Heart right ventricle (tissue), 16 donors: ENCODE measurements at regions not wholly inside any gene's neighbourhood (a gene's known extent, or its start where the extent isn't known, plus 50 kb on each side); places are given as distances from the start of the nearest gene placed in this dataset.

Experiments
- ATAC-seq, 8 donors: fragments of 200-7000 bp; cut with Tn5 transposase; one replicate each; pipeline ENCODE4 v1.9.1; 2020; ENCODE audit warnings: mild to moderate bottlenecking in 8 of 8, moderate library complexity in 8 of 8, moderate number of reproducible peaks in 1 of 8
- DNase-seq, 2 donors: peaks; one replicate each; pipeline ENCODE4 v3.0.0-alpha.2; 2020
- H3K27ac ChIP-seq, 10 donors: fragments of 200-600 bp; sonication (generic) in 2 of 10; one replicate each; pipeline versions ENCODE4 v1.5.0 to v1.8.0; 2020 to 2022; ENCODE audit warnings: mild to moderate bottlenecking in 3 of 10
- H3K27me3 ChIP-seq, 7 donors: fragments of 200-600 bp; one replicate each; pipeline ENCODE4 v1.8.0; 2021 to 2022; ENCODE audit warnings: mild to moderate bottlenecking in 2 of 7
- H3K36me3 ChIP-seq, 9 donors: fragments of 200-600 bp; sonication (generic) in 1 of 9; one replicate each; pipeline versions ENCODE4 v1.5.0 to v1.8.0; 2020 to 2022; ENCODE audit warnings: mild to moderate bottlenecking in 2 of 9
- H3K4me1 ChIP-seq, 9 donors: fragments of 200-600 bp; sonication (generic) in 1 of 9; one replicate each; pipeline versions ENCODE4 v1.5.0 to v1.8.0; 2020 to 2022; ENCODE audit warnings: mild to moderate bottlenecking in 4 of 9
- H3K4me3 ChIP-seq, 10 donors: fragments of 200-600 bp; sonication (generic) in 2 of 10; one replicate each; pipeline versions ENCODE4 v1.5.0 to v1.8.0; 2020 to 2022; ENCODE audit warnings: mild to moderate bottlenecking in 7 of 10, moderate library complexity in 2 of 10
- H3K9me3 ChIP-seq, 11 donors: fragments of 200-600 bp in 10 of 11; sonication (generic) in 2 of 11; one replicate each; pipeline versions ENCODE4 v1.5.0 to v1.8.0; 2013 to 2022; ENCODE audit warnings: mild to moderate bottlenecking in 2 of 11, control low read depth in 1 of 11, moderate library complexity in 1 of 11
- WGBS, 2 donors: extraction: QIAGEN DNeasy Blood & Tissue Kit; methylation state at CpG; one replicate each; pipeline ENCODE4 v1.1.7; 2013; ENCODE audit warnings: inconsistent platforms in 1 of 2; 5-methylcytosine and 5-hydroxymethylcytosine counted together
- intact Hi-C, 10 donors: fragments of 100-400 bp; cut with DNase I; formaldehyde crosslinking; loops; one replicate each; pipeline versions ENCODE4 v1.11.1 to v1.14.2; 2022
- TF ChIP-seq, protein P1 (sequence below), 9 donors: fragments of 200-600 bp; sonication (generic) in 2 of 9; IDR thresholded peaks; one replicate each; pipeline versions ENCODE4 v1.5.0 to v1.8.0; 2021 to 2022; ENCODE audit warnings: antibody characterized with exemption in 9 of 9, mild to moderate bottlenecking in 5 of 9, moderate library complexity in 1 of 9
- donor health status: Arrhythmogenic right ventricular cardiomyopathy.
- donor health status: ischemic (EF 13 %, LVEDD 7.1; RV severe dilation, severe dysfunction).
- donor health status: healthy with polysubstance abuse.
- donor health status: DM: no; HTN: yes; CAD: no.
- donor health status: DM: no; HTN: no; CAD: no.
- donor health status: ischemic (EF 25% LVEDD 6.9; RV normal size, moderate dysfunction).
- donor health status: ischemic (EF 25% LVEDD 5.7; RV mildly dilated, moderate dysfunction).
- donor health status: healthy.
- donor health status: DM: yes; HTN: yes; CAD: no.
- donor health status: Ischemic cardiomyopathy.
- donor health status: ischemic (EF 35%, LVEDD 5.7; RV mildly dilated, moderate dysfunction).
- donor health status: nonischemic (EF 11% LVEDD 7.7; RV severe dilation, severe dysfunction).
- donor health status: DM: yes; HTN: yes; CAD: no.
- donor health status: PGD.
- donor health status: ischemic (EF 29% LVEDD 5.4; RV normal size, mild dysfunction).
- donor health status: nonischemic (EF 23%, LVEDD 6.1; RV moderate dilation, normal function).

DNA sequence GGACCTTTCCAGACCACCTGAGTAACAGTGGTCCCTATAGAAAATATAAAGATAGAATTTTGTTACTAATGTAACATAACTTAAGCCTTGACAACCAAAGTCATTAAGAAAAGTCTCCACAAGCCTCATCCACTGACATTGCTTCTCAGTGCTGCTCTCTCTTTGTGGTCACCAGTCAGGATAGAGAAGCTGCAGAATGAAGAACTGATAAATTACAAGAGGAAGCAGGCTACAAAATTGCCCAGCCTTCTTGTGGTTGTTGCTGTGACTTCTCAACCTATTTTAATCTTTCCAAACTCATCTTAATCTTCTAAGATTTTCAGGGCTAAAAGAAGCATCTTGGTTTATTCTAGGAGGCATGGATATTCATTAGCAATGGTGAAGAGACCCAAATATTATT is 343.8 kb downstream of the MZT1 start:
- H3K27me3 ChIP-seq = no peaks in the 10 kb centered on the region
- no peak overlapping the region for H3K4me3 ChIP-seq
- peaks cover 0 to 8% (median 0%) of the 10 kb centered on the region in 9 donors for H3K4me1 ChIP-seq
- no peak overlapping the region for H3K27ac ChIP-seq
- ATAC-seq = no peak
- no peaks in the 10 kb centered on the region for H3K9me3 ChIP-seq
- DNase-seq = no peak
- intact Hi-C loops = no loop called here
- no peaks in the 10 kb centered on the region for H3K36me3 ChIP-seq
- TF ChIP-seq, protein P1, sequence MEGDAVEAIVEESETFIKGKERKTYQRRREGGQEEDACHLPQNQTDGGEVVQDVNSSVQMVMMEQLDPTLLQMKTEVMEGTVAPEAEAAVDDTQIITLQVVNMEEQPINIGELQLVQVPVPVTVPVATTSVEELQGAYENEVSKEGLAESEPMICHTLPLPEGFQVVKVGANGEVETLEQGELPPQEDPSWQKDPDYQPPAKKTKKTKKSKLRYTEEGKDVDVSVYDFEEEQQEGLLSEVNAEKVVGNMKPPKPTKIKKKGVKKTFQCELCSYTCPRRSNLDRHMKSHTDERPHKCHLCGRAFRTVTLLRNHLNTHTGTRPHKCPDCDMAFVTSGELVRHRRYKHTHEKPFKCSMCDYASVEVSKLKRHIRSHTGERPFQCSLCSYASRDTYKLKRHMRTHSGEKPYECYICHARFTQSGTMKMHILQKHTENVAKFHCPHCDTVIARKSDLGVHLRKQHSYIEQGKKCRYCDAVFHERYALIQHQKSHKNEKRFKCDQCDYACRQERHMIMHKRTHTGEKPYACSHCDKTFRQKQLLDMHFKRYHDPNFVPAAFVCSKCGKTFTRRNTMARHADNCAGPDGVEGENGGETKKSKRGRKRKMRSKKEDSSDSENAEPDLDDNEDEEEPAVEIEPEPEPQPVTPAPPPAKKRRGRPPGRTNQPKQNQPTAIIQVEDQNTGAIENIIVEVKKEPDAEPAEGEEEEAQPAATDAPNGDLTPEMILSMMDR (IDR thresholded peaks at IDR 0.05) = no peak

DNA sequence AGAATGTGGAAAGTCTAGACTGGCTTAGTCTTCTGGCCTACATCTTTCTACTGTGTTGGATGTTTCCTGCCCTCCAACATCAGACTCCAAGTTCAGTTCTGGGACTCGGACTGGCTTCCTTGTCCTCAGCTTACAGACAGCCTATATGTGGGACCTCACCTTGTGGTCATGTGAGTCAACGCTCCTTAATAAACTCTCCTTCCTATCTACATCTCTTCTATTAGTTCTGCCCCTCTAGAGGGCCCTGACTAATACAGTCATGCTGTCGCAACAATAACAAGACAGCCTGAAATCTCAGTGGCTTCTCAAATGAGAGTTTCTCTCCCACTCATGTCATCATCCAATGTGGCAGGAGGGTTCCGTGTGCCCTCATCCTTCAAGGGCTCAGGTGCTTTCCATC is 347.8 kb downstream of the MZT1 start:
- no peaks in the 10 kb centered on the region for H3K36me3 ChIP-seq
- peaks cover 0 to 7% (median 0%) of the 10 kb centered on the region in 9 donors for H3K4me1 ChIP-seq
- H3K27ac ChIP-seq = no peak overlapping the region
- 93% methylated on average over 4 of the region's 4 CpGs for WGBS, 2 donors
- TF ChIP-seq, protein P1 (IDR thresholded peaks at IDR 0.05) = no peak
- ATAC-seq (no peak), DNase-seq (no peak)
- peaks cover 0 to 4% (median 0%) of the 10 kb centered on the region in 11 donors for H3K9me3 ChIP-seq
- no peaks in the 10 kb centered on the region for H3K27me3 ChIP-seq
- no peak overlapping the region for H3K4me3 ChIP-seq
- intact Hi-C loops = no loop called here

DNA sequence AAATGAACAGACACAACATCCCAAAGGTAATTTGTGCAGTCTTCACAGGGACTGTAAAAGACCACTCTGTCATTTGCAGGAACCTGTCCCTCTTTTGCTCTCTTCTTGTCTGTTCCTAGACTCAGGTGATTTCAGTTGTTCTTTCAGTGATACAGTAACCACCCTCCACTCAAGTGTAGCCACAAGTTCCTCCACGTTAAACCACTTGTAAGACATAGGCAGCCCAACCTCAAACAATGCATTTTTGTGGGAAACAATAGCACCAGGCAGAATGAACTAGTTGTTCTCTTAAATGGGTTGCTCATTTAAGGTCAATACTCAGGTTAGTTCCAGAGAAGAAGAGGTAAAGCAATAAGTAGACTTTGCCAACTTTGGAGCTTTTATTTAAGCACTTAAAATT is 359.4 kb downstream of the MZT1 start:
- H3K4me3 ChIP-seq = no peak overlapping the region
- WGBS, 2 donors = 54 to 59% methylated on average over 1 of the region's 1 CpG
- TF ChIP-seq, protein P1 (IDR thresholded peaks at IDR 0.05) = no peak
- ATAC-seq (no peak), DNase-seq (no peak)
- no peaks in the 10 kb centered on the region for H3K27me3 ChIP-seq
- no peaks in the 10 kb centered on the region for H3K4me1 ChIP-seq
- H3K27ac ChIP-seq = no peak overlapping the region
- H3K9me3 ChIP-seq = peaks cover 0 to 13% (median 0%) of the 10 kb centered on the region in 11 donors
- H3K36me3 ChIP-seq = no peaks in the 10 kb centered on the region
- intact Hi-C loops = no loop called here

DNA sequence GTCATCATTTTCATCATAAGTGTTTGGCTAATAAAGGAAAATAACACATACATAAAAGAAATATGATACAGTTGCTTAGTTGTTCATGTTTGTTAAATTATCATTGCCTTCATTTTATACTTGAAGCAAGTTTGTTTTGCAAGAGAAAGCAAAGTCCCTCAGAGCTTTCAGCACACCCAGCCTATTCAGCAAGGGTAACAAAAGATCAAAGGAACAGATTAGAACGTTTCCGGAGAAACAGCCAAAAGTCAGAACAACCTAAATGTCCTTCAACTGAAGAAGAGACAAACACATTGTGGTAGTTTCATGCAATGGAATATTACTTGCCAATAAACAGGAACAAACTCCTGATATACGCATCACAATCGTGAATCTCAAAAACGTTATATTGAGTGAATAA is 380.7 kb downstream of the MZT1 start:
- TF ChIP-seq, protein P1 (IDR thresholded peaks at IDR 0.05) = no peak
- no peak for DNase-seq
- intact Hi-C loops = no loop called here
- Histone ChIP-seq H3K27me3 (no peaks in the 10 kb centered on the region), H3K36me3 (no peaks in the 10 kb centered on the region), H3K9me3 (peaks cover 0 to 4% (median 0%) of the 10 kb centered on the region in 11 donors), H3K27ac (no peak overlapping the region), H3K4me1 (no peaks in the 10 kb centered on the region), H3K4me3 (no peak overlapping the region)
- 72 to 79% methylated on average over 5 of the region's 5 CpGs for WGBS, 2 donors
- ATAC-seq = no peak

DNA sequence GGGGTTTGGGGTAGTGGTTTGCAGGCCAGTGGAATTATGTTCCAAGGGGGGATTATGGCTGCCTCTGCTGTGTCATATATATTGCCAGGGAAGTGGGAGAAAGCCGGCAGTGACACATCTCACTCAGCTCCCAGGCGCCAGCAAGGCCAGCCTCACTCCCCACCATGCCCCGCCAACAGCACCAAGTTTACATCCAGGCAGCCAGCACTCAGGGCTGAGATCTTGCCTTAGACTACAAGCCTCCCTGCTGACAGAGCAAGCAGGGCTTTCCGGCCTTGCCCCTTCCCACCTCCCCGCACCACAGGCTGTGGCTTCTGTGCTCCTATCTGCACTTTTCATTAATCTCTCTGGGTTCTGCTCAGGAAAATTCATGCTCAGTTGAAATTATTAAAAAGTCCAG is 385.1 kb downstream of the MZT1 start:
- 93 to 96% methylated on average over 5 of the region's 5 CpGs for WGBS, 2 donors
- peaks cover 0 to 27% (median 0%) of the 10 kb centered on the region in 11 donors for H3K9me3 ChIP-seq
- TF ChIP-seq, protein P1 (IDR thresholded peaks at IDR 0.05) = no peak
- no peak overlapping the region for H3K4me3 ChIP-seq
- H3K27me3 ChIP-seq = no peaks in the 10 kb centered on the region
- DNase-seq = no peak
- H3K27ac ChIP-seq = no peak overlapping the region
- H3K36me3 ChIP-seq = no peaks in the 10 kb centered on the region
- no peaks in the 10 kb centered on the region for H3K4me1 ChIP-seq
- ATAC-seq = no peak
- intact Hi-C loops = no loop called here
